Ovary (tissue), 3 donors: ENCODE measurements at regions not wholly inside any gene's neighbourhood (a gene's known extent, or its start where the extent isn't known, plus 50 kb on each side); places are given as distances from the start of the nearest gene placed in this dataset.

ENCODE experiments used
- CTCF ChIP-seq, 3 donors: fragments of 450-650 bp in 2 of 3; fragments of 200-600 bp in 1 of 3; IDR thresholded peaks; one replicate each; pipeline versions ENCODE4 v1.5.1 to v1.8.0; 2016 to 2022; ENCODE audit warnings: antibody characterized with exemption in 3 of 3, mild to moderate bottlenecking in 1 of 3
- POLR2A ChIP-seq: fragments of 450-650 bp; IDR thresholded peaks from one replicate; pipeline ENCODE4 v1.6.1; 2017; ENCODE audit warnings: antibody characterized with exemption, mild to moderate bottlenecking, moderate library complexity
- donor health status: DM: no; HTN: no; CAD: no.

- TF ChIP-seq CTCF (IDR thresholded peaks at IDR 0.05) = no peak
- TF ChIP-seq POLR2A = no peak
These were observed 924.6 kb upstream of the PRKX start for GRCh38 chrX:4638036-4638435.
